Neural cell (in vitro differentiated cells): ENCODE measurements at regions not wholly inside any gene's neighbourhood (a gene's known extent, or its start where the extent isn't known, plus 50 kb on each side); places are given as distances from the start of the nearest gene placed in this dataset.

ENCODE experiments used
- H2AFZ ChIP-seq: fragments of 200-600, 300-800 bp; sonication (generic), shearing (Covaris generic); 2 replicates; pipeline ENCODE4 v1.6.0; 2014; ENCODE audit warnings: low read depth, mild to moderate bottlenecking, antibody characterized with exemption, low read length, moderate library complexity
- H3F3A ChIP-seq: fragments of 200-600 bp; shearing (Covaris generic); 2 replicates; pipeline ENCODE4 v1.6.1; 2016; ENCODE audit warnings: mild to moderate bottlenecking, moderate library complexity, mixed read lengths, antibody characterized with exemption, low read length; ENCODE audit not compliant: insufficient read depth, poor library complexity, severe bottlenecking
- H3K27ac ChIP-seq: fragments of 200-600, 300-800 bp; sonication (generic), shearing (Covaris generic); 2 replicates; pipeline ENCODE4 v1.5.1; 2014; ENCODE audit warnings: mild to moderate bottlenecking, low read length, moderate library complexity
- H3K27me3 ChIP-seq: fragments of 300-800, 200-600 bp; sonication (generic), shearing (Covaris generic); 2 replicates; pipeline ENCODE4 v1.6.0; 2014; ENCODE audit warnings: mild to moderate bottlenecking, low read depth, low read length, moderate library complexity; ENCODE audit not compliant: insufficient read depth
- H3K36me3 ChIP-seq: fragments of 300-800, 200-600 bp; sonication (generic), shearing (Covaris generic); 2 replicates; pipeline ENCODE4 v1.5.1; 2014; ENCODE audit warnings: mild to moderate bottlenecking, antibody characterized with exemption, low read length, moderate library complexity; ENCODE audit not compliant: insufficient read depth
- H3K4me2 ChIP-seq: fragments of 300-800, 200-600 bp; sonication (generic), shearing (Covaris generic); 2 replicates; pipeline ENCODE4 v1.6.0; 2014; ENCODE audit warnings: mild to moderate bottlenecking, low read length
- H3K4me3 ChIP-seq: fragments of 300-800, 200-600 bp; sonication (generic), shearing (Covaris generic); 2 replicates; pipeline ENCODE4 v1.5.1; 2014; ENCODE audit warnings: mild to moderate bottlenecking, low read length, moderate library complexity
- H3K79me2 ChIP-seq: fragments of 200-600 bp; shearing (Covaris generic); replicated peaks from 2 replicates; pipeline ENCODE4 v1.6.0; 2014; ENCODE audit warnings: mild to moderate bottlenecking, low read length, moderate library complexity; ENCODE audit not compliant: insufficient read depth
- H3K9ac ChIP-seq: fragments of 300-800, 200-600 bp; sonication (generic), shearing (Covaris generic); 2 replicates; pipeline ENCODE4 v1.6.1; 2016; ENCODE audit warnings: mild to moderate bottlenecking, low read length, mixed read lengths
- H3K9me2 ChIP-seq: fragments of 200-600 bp; shearing (Covaris generic); 2 replicates; pipeline ENCODE4 v1.6.1; 2016; ENCODE audit warnings: mild to moderate bottlenecking, low read length, mixed read lengths; ENCODE audit not compliant: insufficient read depth
- H3K9me3 ChIP-seq: fragments of 200-600, 300-800 bp; sonication (generic), shearing (Covaris generic); 2 replicates; pipeline ENCODE4 v1.6.1; 2016; ENCODE audit warnings: mild to moderate bottlenecking, mixed run types, low read length, moderate library complexity, mixed read lengths
- H4K20me1 ChIP-seq: fragments of 200-600 bp; shearing (Covaris generic); 2 replicates; pipeline ENCODE4 v1.6.1; 2016; ENCODE audit warnings: mild to moderate bottlenecking, mixed run types; ENCODE audit not compliant: insufficient read depth
- CTCF ChIP-seq: fragments of 450-650 bp; IDR thresholded peaks from 2 replicates; pipeline ENCODE4 v1.5.1; 2014; ENCODE audit warnings: antibody characterized with exemption, mild to moderate bottlenecking, moderate library complexity; ENCODE audit not compliant: poor library complexity, severe bottlenecking
- EP300 ChIP-seq: fragments of 450-650 bp; conservative IDR thresholded peaks from 2 replicates; pipeline ENCODE4 v1.6.1; 2014; ENCODE audit warnings: antibody characterized with exemption, mild to moderate bottlenecking, moderate library complexity; ENCODE audit not compliant: poor library complexity, severe bottlenecking
- EZH2 ChIP-seq: fragments of 200-600, 300-800 bp; shearing (Covaris generic), sonication (generic); IDR thresholded peaks from 2 replicates; pipeline ENCODE4 v1.6.1; 2014; ENCODE audit warnings: antibody characterized with exemption, low read length, borderline replicate concordance, mild to moderate bottlenecking; ENCODE audit not compliant: insufficient read depth, poor library complexity, severe bottlenecking
- MXI1 ChIP-seq: fragments of 450-650 bp; conservative IDR thresholded peaks from 2 replicates; pipeline ENCODE4 v1.6.1; 2014; ENCODE audit warnings: antibody characterized with exemption, mild to moderate bottlenecking; ENCODE audit not compliant: poor library complexity, severe bottlenecking
- POLR2AphosphoS5 ChIP-seq: IDR thresholded peaks from 2 replicates; pipeline ENCODE4 v1.6.1; 2012
- RAD21 ChIP-seq: fragments of 450-650 bp; conservative IDR thresholded peaks from 2 replicates; pipeline ENCODE4 v1.6.1; 2014; ENCODE audit warnings: antibody characterized with exemption, mild to moderate bottlenecking, moderate library complexity
- REST ChIP-seq: IDR thresholded peaks from 2 replicates; pipeline ENCODE4 v1.6.1; 2012; ENCODE audit warnings: borderline replicate concordance
- SMC3 ChIP-seq: fragments of 450-650 bp; conservative IDR thresholded peaks from 2 replicates; pipeline ENCODE4 v1.6.1; 2014; ENCODE audit warnings: antibody characterized with exemption, mild to moderate bottlenecking, moderate library complexity; ENCODE audit not compliant: poor library complexity
- TAF1 ChIP-seq: IDR thresholded peaks from 2 replicates; pipeline ENCODE4 v1.6.1; 2012; ENCODE audit warnings: low read depth

DNA sequence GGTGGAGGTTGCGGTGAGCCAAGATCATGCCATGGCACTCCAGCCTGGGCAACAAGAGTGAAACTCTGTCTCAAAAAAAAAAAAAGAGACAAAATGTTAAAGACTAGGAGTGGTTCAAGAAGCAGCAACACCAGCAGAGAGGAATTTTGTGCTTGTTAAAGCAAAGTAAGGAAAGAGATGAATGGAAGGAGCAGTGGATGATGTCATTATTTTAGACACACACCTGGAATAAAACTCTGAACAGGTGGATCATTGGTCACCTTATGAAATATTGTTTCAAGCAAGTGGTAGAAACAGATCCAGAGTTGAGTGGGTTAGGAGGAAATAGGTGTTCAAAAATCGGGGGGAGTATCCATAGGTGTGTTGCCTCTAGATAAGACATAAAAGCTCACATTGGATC is 129.7 kb upstream of the FRMD4A start:
- H3K9me2 ChIP-seq = no peaks in the 10 kb centered on the region
- no peaks in the 10 kb centered on the region for H3K9me3 ChIP-seq
- H3K4me2 ChIP-seq = no peak overlapping the region
- no peaks in the 10 kb centered on the region for H3K27me3 ChIP-seq
- no peaks in the 10 kb centered on the region for H3F3A ChIP-seq
- H2AFZ ChIP-seq = no peak overlapping the region
- no peak overlapping the region for H3K4me3 ChIP-seq
- no peaks in the 10 kb centered on the region for H3K79me2 ChIP-seq
- no peaks in the 10 kb centered on the region for H4K20me1 ChIP-seq
- no peak overlapping the region for H3K9ac ChIP-seq
- TF ChIP-seq REST (no peak), EP300 (no peak), POLR2AphosphoS5 (no peak), MXI1 (no peak), SMC3 (no peak), CTCF (no peak), RAD21 (no peak), TAF1 (no peak), EZH2 (no peak)
- no peaks in the 10 kb centered on the region for H3K36me3 ChIP-seq
- no peak overlapping the region for H3K27ac ChIP-seq

- Histone ChIP-seq H3K4me3 (no peak overlapping the region), H3K27me3 (no peaks in the 10 kb centered on the region), H3K9ac (no peak overlapping the region), H3K79me2 (no peaks in the 10 kb centered on the region), H3K4me2 (no peak overlapping the region), H3K9me3 (no peaks in the 10 kb centered on the region), H3F3A (no peaks in the 10 kb centered on the region), H3K9me2 (no peaks in the 10 kb centered on the region), H3K36me3 (no peaks in the 10 kb centered on the region), H4K20me1 (no peaks in the 10 kb centered on the region), H3K27ac (no peak overlapping the region), H2AFZ (no peak overlapping the region)
- TF ChIP-seq RAD21 (no peak), MXI1 (no peak), POLR2AphosphoS5 (no peak), CTCF (no peak), EP300 (no peak), REST (no peak), TAF1 (no peak), EZH2 (no peak), SMC3 (no peak)
These were observed 128.9 kb upstream of the FRMD4A start for GRCh38 chr10:14459665-14460064.
